Mucosa of rectum (tissue), 2 donors: ENCODE measurements at regions not wholly inside any gene's neighbourhood (a gene's known extent, or its start where the extent isn't known, plus 50 kb on each side); places are given as distances from the start of the nearest gene placed in this dataset.

Experiments
- H3K27ac ChIP-seq, 2 donors: one replicate each; pipeline ENCODE4 v1.7.0; 2013; ENCODE audit warnings: inconsistent platforms in 2 of 2, low read depth in 2 of 2, low read length in 2 of 2
- H3K27me3 ChIP-seq, 2 donors: one replicate each; pipeline ENCODE4 v1.7.0; 2013; ENCODE audit warnings: low read length in 2 of 2; ENCODE audit not compliant: control insufficient read depth in 2 of 2, insufficient read depth in 2 of 2
- H3K36me3 ChIP-seq, 2 donors: one replicate each; pipeline ENCODE4 v1.7.0; 2013; ENCODE audit warnings: low read length in 2 of 2; ENCODE audit not compliant: control insufficient read depth in 2 of 2, insufficient read depth in 2 of 2
- H3K4me1 ChIP-seq, 2 donors: one replicate each; pipeline ENCODE4 v1.7.0; 2013; ENCODE audit warnings: low read length in 2 of 2, mild to moderate bottlenecking in 1 of 2; ENCODE audit not compliant: control insufficient read depth in 2 of 2, insufficient read depth in 2 of 2
- H3K4me3 ChIP-seq, 2 donors: one replicate each; pipeline ENCODE4 v1.7.0; 2013; ENCODE audit warnings: low read length in 2 of 2
- H3K9ac ChIP-seq, 2 donors: one replicate each; pipeline ENCODE4 v1.7.0; 2013; ENCODE audit warnings: low read length in 2 of 2, low read depth in 1 of 2, mild to moderate bottlenecking in 1 of 2
- H3K9me3 ChIP-seq, 2 donors: one replicate each; pipeline ENCODE4 v1.7.0; 2013; ENCODE audit warnings: low read length in 2 of 2; ENCODE audit not compliant: control insufficient read depth in 2 of 2
- donor health status: healthy.
- donor health status: Normal muscosa, but diverticular disease.

- H3K27me3 ChIP-seq, result no peaks in the 10 kb centered on the region
- H3K4me3 ChIP-seq, result no peak overlapping the region
- no peaks in the 10 kb centered on the region for H3K4me1 ChIP-seq
- H3K27ac ChIP-seq, result no peak overlapping the region
- H3K9ac ChIP-seq, result no peak overlapping the region
- no peaks in the 10 kb centered on the region for H3K36me3 ChIP-seq
- no peaks in the 10 kb centered on the region for H3K9me3 ChIP-seq
These were observed 118.9 kb upstream of the NMUR2 start for GRCh38 chr5:152523964-152524363.

GRCh38 chr5:152527358-152528052, 122.4 kb upstream of the NMUR2 start:
- Histone ChIP-seq H3K4me3 (no peak overlapping the region), H3K27ac (peak overlapping the region in 1 of 2 donors; percentile 1), H3K9ac (no peak overlapping the region), H3K9me3 (no peaks in the 10 kb centered on the region), H3K36me3 (no peaks in the 10 kb centered on the region), H3K4me1 (no peaks in the 10 kb centered on the region), H3K27me3 (no peaks in the 10 kb centered on the region)

- Histone ChIP-seq H3K36me3 (no peaks in the 10 kb centered on the region), H3K9me3 (no peaks in the 10 kb centered on the region), H3K27me3 (no peaks in the 10 kb centered on the region), H3K4me1 (no peaks in the 10 kb centered on the region), H3K9ac (no peak overlapping the region), H3K27ac (no peak overlapping the region), H3K4me3 (no peak overlapping the region)
These were observed 124.4 kb upstream of the NMUR2 start for GRCh38 chr5:152529440-152529839.

GRCh38 chr5:152532714-152533113, 127.6 kb upstream of the NMUR2 start:
- H3K4me3 ChIP-seq, result no peak overlapping the region
- H3K27me3 ChIP-seq, result no peaks in the 10 kb centered on the region
- no peak overlapping the region for H3K9ac ChIP-seq
- no peak overlapping the region for H3K27ac ChIP-seq
- H3K9me3 ChIP-seq, result no peaks in the 10 kb centered on the region
- no peaks in the 10 kb centered on the region for H3K4me1 ChIP-seq
- H3K36me3 ChIP-seq, result no peaks in the 10 kb centered on the region

GRCh38 chr5:152534641-152535040, 129.6 kb upstream of the NMUR2 start:
- Histone ChIP-seq H3K4me1 (no peaks in the 10 kb centered on the region), H3K9ac (no peak overlapping the region)

GRCh38 chr5:152542741-152543140, 137.7 kb upstream of the NMUR2 start:
- H3K4me3 ChIP-seq, result no peak overlapping the region
- H3K9me3 ChIP-seq, result no peaks in the 10 kb centered on the region
- no peaks in the 10 kb centered on the region for H3K36me3 ChIP-seq
- no peak overlapping the region for H3K27ac ChIP-seq
- H3K9ac ChIP-seq, result no peak overlapping the region
- no peaks in the 10 kb centered on the region for H3K4me1 ChIP-seq
- H3K27me3 ChIP-seq, result no peaks in the 10 kb centered on the region

More at GRCh38 chr5:152534641-152535040, 129.6 kb upstream of the NMUR2 start:
- Histone ChIP-seq H3K27me3 (no peaks in the 10 kb centered on the region), H3K27ac (no peak overlapping the region), H3K36me3 (no peaks in the 10 kb centered on the region), H3K4me3 (no peak overlapping the region), H3K9me3 (no peaks in the 10 kb centered on the region)

- no peak overlapping the region for H3K4me3 ChIP-seq
- H3K4me1 ChIP-seq, result no peaks in the 10 kb centered on the region
- H3K9me3 ChIP-seq, result no peaks in the 10 kb centered on the region
- H3K36me3 ChIP-seq, result no peaks in the 10 kb centered on the region
- no peak overlapping the region for H3K27ac ChIP-seq
- H3K27me3 ChIP-seq, result no peaks in the 10 kb centered on the region
- no peak overlapping the region for H3K9ac ChIP-seq
These were observed 141.4 kb upstream of the NMUR2 start for GRCh38 chr5:152546493-152546892.

- Histone ChIP-seq H3K4me3 (no peak overlapping the region), H3K36me3 (no peaks in the 10 kb centered on the region), H3K9ac (no peak overlapping the region), H3K9me3 (no peaks in the 10 kb centered on the region), H3K27me3 (no peaks in the 10 kb centered on the region), H3K4me1 (no peaks in the 10 kb centered on the region), H3K27ac (no peak overlapping the region)
These were observed 142.1 kb upstream of the NMUR2 start for GRCh38 chr5:152547202-152547601.

- no peaks in the 10 kb centered on the region for H3K4me1 ChIP-seq
- H3K36me3 ChIP-seq, result no peaks in the 10 kb centered on the region
- no peak overlapping the region for H3K4me3 ChIP-seq
- no peaks in the 10 kb centered on the region for H3K9me3 ChIP-seq
- H3K27me3 ChIP-seq, result no peaks in the 10 kb centered on the region
- no peak overlapping the region for H3K27ac ChIP-seq
- H3K9ac ChIP-seq, result no peak overlapping the region
These were observed 144.6 kb upstream of the NMUR2 start for GRCh38 chr5:152549709-152550108.

GRCh38 chr5:152551061-152551460, 146.0 kb upstream of the NMUR2 start:
- Histone ChIP-seq H3K4me1 (no peaks in the 10 kb centered on the region), H3K4me3 (no peak overlapping the region), H3K9ac (no peak overlapping the region), H3K27me3 (no peaks in the 10 kb centered on the region), H3K36me3 (no peaks in the 10 kb centered on the region), H3K9me3 (no peaks in the 10 kb centered on the region), H3K27ac (no peak overlapping the region)
